Astrocyte of the spinal cord (primary cell): ENCODE measurements at regions not wholly inside any gene's neighbourhood (a gene's known extent, or its start where the extent isn't known, plus 50 kb on each side); places are given as distances from the start of the nearest gene placed in this dataset.

ENCODE experiments used
- DNase-seq: peaks from one replicate; pipeline ENCODE4 v3.0.0; 2011; ENCODE audit warnings: low read depth, low spot score
- H3K4me3 ChIP-seq: 2 replicates; pipeline ENCODE4 v1.5.1; 2011; ENCODE audit warnings: low read depth, mild to moderate bottlenecking, low read length, moderate library complexity
- in situ Hi-C: cut with HindIII; loops from 2 replicates; pipeline ENCODE4 v1.10.0; 2017; ENCODE audit warnings: low sequenced_read_pairs
- TF ChIP-seq, protein P1 (sequence below): IDR thresholded peaks from 2 replicates; pipeline ENCODE4 v1.5.1; 2012; ENCODE audit warnings: low read depth, mild to moderate bottlenecking, low read length, inconsistent platforms

GRCh38 chr7:127504715-127505114, 80.7 kb downstream of the GCC1 start:
- in situ Hi-C loops, result no loop called here
- TF ChIP-seq, protein P1, sequence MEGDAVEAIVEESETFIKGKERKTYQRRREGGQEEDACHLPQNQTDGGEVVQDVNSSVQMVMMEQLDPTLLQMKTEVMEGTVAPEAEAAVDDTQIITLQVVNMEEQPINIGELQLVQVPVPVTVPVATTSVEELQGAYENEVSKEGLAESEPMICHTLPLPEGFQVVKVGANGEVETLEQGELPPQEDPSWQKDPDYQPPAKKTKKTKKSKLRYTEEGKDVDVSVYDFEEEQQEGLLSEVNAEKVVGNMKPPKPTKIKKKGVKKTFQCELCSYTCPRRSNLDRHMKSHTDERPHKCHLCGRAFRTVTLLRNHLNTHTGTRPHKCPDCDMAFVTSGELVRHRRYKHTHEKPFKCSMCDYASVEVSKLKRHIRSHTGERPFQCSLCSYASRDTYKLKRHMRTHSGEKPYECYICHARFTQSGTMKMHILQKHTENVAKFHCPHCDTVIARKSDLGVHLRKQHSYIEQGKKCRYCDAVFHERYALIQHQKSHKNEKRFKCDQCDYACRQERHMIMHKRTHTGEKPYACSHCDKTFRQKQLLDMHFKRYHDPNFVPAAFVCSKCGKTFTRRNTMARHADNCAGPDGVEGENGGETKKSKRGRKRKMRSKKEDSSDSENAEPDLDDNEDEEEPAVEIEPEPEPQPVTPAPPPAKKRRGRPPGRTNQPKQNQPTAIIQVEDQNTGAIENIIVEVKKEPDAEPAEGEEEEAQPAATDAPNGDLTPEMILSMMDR, result peak; percentile 57
- DNase-seq, result peak; percentile 5
- no peak overlapping the region for H3K4me3 ChIP-seq

GRCh38 chr7:127501817-127502216, 83.6 kb downstream of the GCC1 start:
- H3K4me3 ChIP-seq, result no peak overlapping the region
- TF ChIP-seq, protein P1, result no peak
- in situ Hi-C loops, result no loop called here
- no peak for DNase-seq

DNA sequence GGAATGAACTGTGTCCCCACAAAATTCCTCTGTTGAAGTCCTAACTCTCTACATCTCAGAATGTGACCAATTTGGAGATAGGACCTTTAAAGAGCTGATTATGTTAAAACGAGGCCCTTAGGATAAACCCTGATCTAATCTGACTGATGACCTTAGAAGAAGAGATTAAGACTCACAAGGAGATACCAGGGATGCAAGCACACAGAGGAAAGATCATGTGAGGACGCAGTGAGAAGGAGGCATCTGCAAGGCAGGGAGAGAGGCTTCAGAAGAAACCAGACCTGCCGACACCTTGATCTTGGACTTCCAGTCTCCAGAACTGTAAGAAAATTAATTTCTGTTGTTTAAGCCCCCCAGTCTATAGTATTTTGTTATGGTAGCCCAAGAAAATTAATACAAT, 94.9 kb upstream of the ZNF800 start:
- in situ Hi-C loops, result no loop called here
- H3K4me3 ChIP-seq, result no peak overlapping the region
- TF ChIP-seq, protein P1, result no peak
- no peak for DNase-seq

GRCh38 chr7:127486654-127487053, 94.1 kb upstream of the ZNF800 start:
- TF ChIP-seq, protein P1, result peak; percentile 13
- H3K4me3 ChIP-seq, result no peak overlapping the region
- in situ Hi-C loops, result no loop called here
- DNase-seq, result no peak

DNA sequence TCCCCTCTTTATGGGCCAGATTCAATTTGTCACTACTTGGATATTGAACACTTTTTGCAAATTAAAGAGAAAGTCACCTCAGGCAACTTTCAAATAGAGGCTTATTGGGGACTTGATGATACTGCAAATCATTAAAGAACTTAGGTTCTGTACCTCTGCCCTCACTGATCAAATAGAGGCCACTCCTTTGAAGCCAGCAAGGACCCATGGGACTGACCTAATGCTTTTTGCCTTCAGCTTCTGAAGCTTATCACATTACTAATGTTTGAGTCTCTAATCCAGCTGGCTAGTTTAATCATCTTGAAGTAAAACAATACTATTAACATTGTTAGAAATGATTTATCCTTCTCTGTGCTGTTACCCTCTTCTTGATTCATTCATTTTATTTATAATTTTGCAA, 93.0 kb upstream of the ZNF800 start:
- DNase-seq, result no peak
- in situ Hi-C loops, result no loop called here
- H3K4me3 ChIP-seq, result no peak overlapping the region
- TF ChIP-seq, protein P1, result no peak

DNA sequence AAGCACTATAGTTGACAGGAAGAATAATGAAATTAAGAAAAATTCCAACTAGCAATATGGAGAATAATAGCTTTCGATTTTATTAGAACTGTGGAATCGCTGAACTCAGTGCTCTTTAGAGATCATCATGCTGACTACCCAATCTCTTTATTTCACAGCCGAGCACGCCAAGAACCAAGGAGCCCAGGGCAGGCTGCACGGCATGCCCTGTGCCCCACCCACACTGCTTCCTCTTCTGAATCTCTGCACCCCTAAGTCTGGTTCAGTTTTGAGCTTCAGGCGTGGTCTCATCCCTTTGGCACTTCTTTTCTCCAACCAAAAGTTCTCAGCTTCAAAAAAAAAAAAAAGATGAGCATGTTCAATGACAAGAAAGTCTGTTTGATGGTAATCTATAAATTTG, 92.4 kb upstream of the ZNF800 start:
- DNase-seq, result no peak
- H3K4me3 ChIP-seq, result no peak overlapping the region
- TF ChIP-seq, protein P1, result no peak
- in situ Hi-C loops, result no loop called here

GRCh38 chr7:127478461-127478860, 86.0 kb upstream of the ZNF800 start:
- no peak for DNase-seq
- in situ Hi-C loops, result no loop called here
- TF ChIP-seq, protein P1, result no peak
- H3K4me3 ChIP-seq, result no peak overlapping the region
